H9 (cell line): ENCODE measurements at regions not wholly inside any gene's neighbourhood (a gene's known extent, or its start where the extent isn't known, plus 50 kb on each side); places are given as distances from the start of the nearest gene placed in this dataset.

ENCODE experiments used
- DNase-seq: peaks from one replicate; pipeline ENCODE4 v3.0.0-alpha.2; 2017
- H2AFZ ChIP-seq: one replicate; pipeline ENCODE4 v1.6.1; 2013; ENCODE audit warnings: mild to moderate bottlenecking, low read length, control low read depth, moderate library complexity
- H2AK5ac ChIP-seq: 2 replicates; pipeline ENCODE4 v1.6.1; 2013; ENCODE audit warnings: low read length, control low read depth, mixed read lengths; ENCODE audit not compliant: insufficient read length
- H2BK120ac ChIP-seq: one replicate; pipeline ENCODE4 v1.6.1; 2013; ENCODE audit warnings: low read depth, mild to moderate bottlenecking, low read length, control low read depth, inconsistent platforms; ENCODE audit not compliant: poor library complexity, severe bottlenecking
- H2BK12ac ChIP-seq: 2 replicates; pipeline ENCODE4 v1.6.1; 2013; ENCODE audit warnings: low read length, control low read depth, mixed read lengths, low read depth; ENCODE audit not compliant: insufficient read length
- H2BK15ac ChIP-seq: 2 replicates; pipeline ENCODE4 v1.6.1; 2013; ENCODE audit warnings: low read depth, low read length, control low read depth
- H2BK20ac ChIP-seq: one replicate; pipeline ENCODE4 v1.6.1; 2013; ENCODE audit warnings: low read depth, mild to moderate bottlenecking, low read length, control low read depth, inconsistent platforms; ENCODE audit not compliant: poor library complexity, severe bottlenecking
- H2BK5ac ChIP-seq: 2 replicates; pipeline ENCODE4 v1.6.1; 2013; ENCODE audit warnings: low read length, control low read depth, mixed read lengths; ENCODE audit not compliant: insufficient read length
- H3K14ac ChIP-seq: 2 replicates; pipeline ENCODE4 v1.6.1; 2013; ENCODE audit warnings: low read length, control low read depth; ENCODE audit not compliant: insufficient read depth
- H3K18ac ChIP-seq: 2 replicates; pipeline ENCODE4 v1.6.1; 2013; ENCODE audit warnings: low read depth, mild to moderate bottlenecking, mixed read lengths, low read length, control low read depth; ENCODE audit not compliant: insufficient read length
- H3K23ac ChIP-seq: 2 replicates; pipeline ENCODE4 v1.6.1; 2013; ENCODE audit warnings: low read length, control low read depth, mixed read lengths, low read depth; ENCODE audit not compliant: insufficient read length
- H3K23me2 ChIP-seq: 2 replicates; pipeline ENCODE4 v1.6.1; 2013; ENCODE audit warnings: low read depth, mild to moderate bottlenecking, mixed read lengths, low read length, control low read depth; ENCODE audit not compliant: insufficient read length, poor library complexity, severe bottlenecking
- H3K27ac ChIP-seq: 2 replicates; pipeline ENCODE4 v1.5.1; 2013; ENCODE audit warnings: low read length, control low read depth, mixed read lengths, low read depth; ENCODE audit not compliant: insufficient read length
- H3K27me3 ChIP-seq: 2 replicates; pipeline ENCODE4 v1.6.1; 2013; ENCODE audit warnings: low read length, control low read depth, inconsistent platforms; ENCODE audit not compliant: insufficient read depth
- H3K4ac ChIP-seq: 2 replicates; pipeline ENCODE4 v1.6.1; 2013; ENCODE audit warnings: low read depth, mild to moderate bottlenecking, control low read depth, inconsistent platforms, low read length, moderate library complexity
- H3K4me1 ChIP-seq: 2 replicates; pipeline ENCODE4 v1.6.1; 2013; ENCODE audit warnings: low read length, control low read depth, inconsistent platforms; ENCODE audit not compliant: insufficient read depth
- H3K4me2 ChIP-seq: 2 replicates; pipeline ENCODE4 v1.6.1; 2013; ENCODE audit warnings: low read length, control low read depth, mixed read lengths; ENCODE audit not compliant: insufficient read length, insufficient read depth
- H3K56ac ChIP-seq: 2 replicates; pipeline ENCODE4 v1.6.1; 2013; ENCODE audit warnings: low read depth, mild to moderate bottlenecking, mixed read lengths, low read length, control low read depth; ENCODE audit not compliant: insufficient read length
- H3K79me1 ChIP-seq: 2 replicates; pipeline ENCODE4 v1.6.1; 2013; ENCODE audit warnings: low read depth, mild to moderate bottlenecking, moderate library complexity, low read length, control low read depth, inconsistent platforms; ENCODE audit not compliant: insufficient read depth, poor library complexity, severe bottlenecking
- H3K79me2 ChIP-seq: 2 replicates; pipeline ENCODE4 v1.6.1; 2013; ENCODE audit warnings: low read length, control low read depth, inconsistent platforms; ENCODE audit not compliant: insufficient read depth
- H3K9ac ChIP-seq: 2 replicates; pipeline ENCODE4 v1.6.1; 2013; ENCODE audit warnings: low read length, control low read depth, mixed read lengths; ENCODE audit not compliant: insufficient read length; ENCODE audit errors: extremely low read depth
- H3K9me3 ChIP-seq: one replicate; pipeline ENCODE4 v1.6.1; 2013; ENCODE audit warnings: low read depth, low read length, inconsistent platforms; ENCODE audit not compliant: control insufficient read depth
- H3T11ph ChIP-seq: one replicate; pipeline ENCODE4 v1.6.1; 2013; ENCODE audit warnings: mild to moderate bottlenecking, low read length, control low read depth, inconsistent platforms
- H4K20me1 ChIP-seq: one replicate; pipeline ENCODE4 v1.6.1; 2013; ENCODE audit not compliant: control insufficient read depth, insufficient read length, insufficient read depth
- H4K5ac ChIP-seq: 2 replicates; pipeline ENCODE4 v1.6.1; 2013; ENCODE audit warnings: low read depth, mild to moderate bottlenecking, mixed read lengths, low read length, control low read depth; ENCODE audit not compliant: insufficient read length
- H4K8ac ChIP-seq: replicated peaks from 2 replicates; pipeline ENCODE4 v1.6.1; 2013; ENCODE audit warnings: low read length, control low read depth, mixed read lengths, low read depth; ENCODE audit not compliant: insufficient read length
- H4K91ac ChIP-seq: 2 replicates; pipeline ENCODE4 v1.6.1; 2013; ENCODE audit warnings: low read depth, mild to moderate bottlenecking, moderate library complexity, mixed read lengths, low read length, control low read depth; ENCODE audit not compliant: insufficient read length
- H3K27ac Mint-ChIP-seq, 3 experiments: 2 replicates in 2 of 3; 3 replicates in 1 of 3; pipeline ENCODE4 v1.8.0; 2020 to 2021; ENCODE audit warnings: mixed read lengths in 3 of 3, mild to moderate bottlenecking in 1 of 3, moderate library complexity in 1 of 3
- H3K27me3 Mint-ChIP-seq: 2 replicates; pipeline ENCODE4 v1.8.0; 2021; ENCODE audit warnings: low read depth, mild to moderate bottlenecking, moderate library complexity, mixed read lengths
- H3K36me3 Mint-ChIP-seq, 3 experiments: 2 replicates in 2 of 3; 3 replicates in 1 of 3; pipeline ENCODE4 v1.8.0; 2020 to 2021; ENCODE audit warnings: low read depth in 3 of 3, mixed read lengths in 3 of 3; ENCODE audit not compliant: insufficient read depth in 1 of 3
- H3K4me1 Mint-ChIP-seq, 2 experiments: 2 replicates each; pipeline ENCODE4 v1.8.0; 2020; ENCODE audit warnings: mixed read lengths in 2 of 2
- H3K4me3 Mint-ChIP-seq, 2 experiments: 2 replicates in 1 of 2; 3 replicates in 1 of 2; pipeline ENCODE4 v1.8.0; 2020 to 2021; ENCODE audit warnings: mild to moderate bottlenecking in 2 of 2, mixed read lengths in 2 of 2, moderate library complexity in 1 of 2
- H3K9me3 Mint-ChIP-seq, 2 experiments: 2 replicates in 1 of 2; 3 replicates in 1 of 2; pipeline ENCODE4 v1.8.0; 2020; ENCODE audit warnings: mild to moderate bottlenecking in 2 of 2, mixed read lengths in 2 of 2, moderate library complexity in 1 of 2
- CTCF ChIP-seq: fragments of 200-600 bp; sonication (generic); conservative IDR thresholded peaks from 3 replicates; pipeline ENCODE4 v1.8.0; 2021; ENCODE audit warnings: antibody characterized with exemption, mild to moderate bottlenecking
- WGBS: extraction: QIAGEN DNeasy Blood & Tissue Kit; methylation state at CpG from one replicate; pipeline ENCODE4 v1.1.7; 2013; ENCODE audit warnings: missing lambda C conversion rate, low lambda C conversion rate, mixed read lengths; ENCODE audit not compliant: insufficient read length; ENCODE audit errors: extremely low coverage; 5-methylcytosine and 5-hydroxymethylcytosine counted together

GRCh38 chr1:4061521-4062031 is 161.5 kb upstream of the C1orf174 start:
- Histone ChIP-seq H2AFZ (no peak overlapping the region), H3K4ac (no peak overlapping the region), H4K91ac (no peak overlapping the region), H2BK12ac (no peak overlapping the region), H4K8ac (no peak overlapping the region), H4K20me1 (no peaks in the 10 kb centered on the region), H3K56ac (no peak overlapping the region), H3T11ph (no peak overlapping the region), H3K27me3 (no peaks in the 10 kb centered on the region), H3K4me1 (no peaks in the 10 kb centered on the region), H2BK120ac (no peak overlapping the region), H3K23me2 (no peaks in the 10 kb centered on the region), H3K14ac (no peak overlapping the region; the same call in 1 of the 2 replicates), H3K4me2 (no peak overlapping the region), H4K5ac (no peak overlapping the region), H3K9ac (no peak overlapping the region), H2BK20ac (no peak overlapping the region), H3K18ac (no peak overlapping the region), H3K9me3 (no peaks in the 10 kb centered on the region), H2BK5ac (no peak overlapping the region), H2AK5ac (no peak overlapping the region), H3K27ac (no peak overlapping the region), H3K79me2 (no peaks in the 10 kb centered on the region), H2BK15ac (no peak overlapping the region), H3K79me1 (no peaks in the 10 kb centered on the region), H3K23ac (no peak overlapping the region)
- no peak for DNase-seq
- no peaks in the 10 kb centered on the region for H3K36me3 Mint-ChIP-seq
- H3K27ac Mint-ChIP-seq: no peak overlapping the region
- no peak for TF ChIP-seq CTCF
- H3K4me1 Mint-ChIP-seq: no peaks in the 10 kb centered on the region
- no peaks in the 10 kb centered on the region for H3K27me3 Mint-ChIP-seq
- H3K4me3 Mint-ChIP-seq: no peak overlapping the region
- WGBS: no CpG with 5 or more reads among the region's 21 CpGs
- H3K9me3 Mint-ChIP-seq: no peaks in the 10 kb centered on the region
